ENCODE measurements at regions not wholly inside any gene's neighbourhood (a gene's known extent, or its start where the extent isn't known, plus 50 kb on each side); places are given as distances from the start of the nearest gene placed in this dataset.

- TF ChIP-seq EZH2 (IDR thresholded peaks at IDR 0.05) (no peak), YY1 (IDR thresholded peaks at IDR 0.05; ENCODE audit: extremely low read depth, insufficient replicate concordance, low read depth, low read length) (no peak)
Measured at GRCh38 chr13:103351035-103351828, 285.0 kb upstream of the SLC10A2 start (continued).

GRCh38 chr13:103350147-103350546 is 283.9 kb upstream of the SLC10A2 start:
- no peaks in the 10 kb centered on the region for H4K20me1 ChIP-seq (ENCODE audit: insufficient read depth)
- ChIA-PET POLR2A (no interaction called here), CTCF (no interaction called here), RAD21 (ENCODE audit: low non-redundant PET in 1 of 2, low total read pairs in 2 of 2, uncharacterized antibody in 2 of 2, unreplicated experiment in 2 of 2) (no interaction called here)
- H3K9me2 ChIP-seq (ENCODE audit: insufficient read depth), result no peaks in the 10 kb centered on the region
- H3K9ac ChIP-seq (ENCODE audit: low read length), result no peak overlapping the region
- H3K27ac ChIP-seq (ENCODE audit: low read depth, low read length), result no peak overlapping the region
- H3K4me3 ChIP-seq (replicated peaks in 1 of 2; ENCODE audit: low read depth in 1 of 2, low read length in 2 of 2), result no peak overlapping the region
- no peak for ATAC-seq
- H3K27me3 ChIP-seq (ENCODE audit: insufficient read depth, low read length), result no peaks in the 10 kb centered on the region
- H3K9me3 ChIP-seq (ENCODE audit: control insufficient read depth in 1 of 2, insufficient read depth in 1 of 2, low read depth in 1 of 2, low read length in 2 of 2), result no peaks in the 10 kb centered on the region; a peak in 2 of 4 replicates
- intact Hi-C loops (cut with micrococcal nuclease), result no loop called here
- no peak overlapping the region for H3K4me2 ChIP-seq (ENCODE audit: low read length)
- H3K79me2 ChIP-seq (ENCODE audit: insufficient read depth, low read length), result no peaks in the 10 kb centered on the region
- H3K36me3 ChIP-seq (ENCODE audit: control insufficient read depth in 1 of 2, insufficient read depth in 2 of 2, low read length in 2 of 2), result no peaks in the 10 kb centered on the region; a peak in 1 of 4 replicates
- DNase-seq (ENCODE audit: low read depth, low spot score), result no peak
- no TSS peak for BruUV-seq (replicated peaks)
- H2AFZ ChIP-seq (ENCODE audit: low read depth, low read length, poor library complexity, severe bottlenecking), result no peak overlapping the region
- H3K4me1 ChIP-seq (ENCODE audit: control insufficient read depth in 1 of 2, insufficient read depth in 2 of 2, low read length in 2 of 2), result peaks cover 0 to 12% of the 10 kb centered on the region in 2 experiments; a peak in 1 of 4 replicates
- TF ChIP-seq EGR1 (IDR thresholded peaks at IDR 0.05; ENCODE audit: low read depth), result no peak
- TF ChIP-seq CBX3 (IDR thresholded peaks at IDR 0.05; ENCODE audit: low read depth), result no peak
- TF ChIP-seq CTCF (IDR thresholded peaks at IDR 0.05 in 2 of 3, conservative IDR thresholded peaks at IDR 0.05 in 1 of 3; ENCODE audit: borderline replicate concordance in 1 of 3, insufficient read depth in 1 of 3, low read depth in 2 of 3, low read length in 2 of 3), result no peak
- no peak for TF ChIP-seq JUND (IDR thresholded peaks at IDR 0.05)
- no peak for TF ChIP-seq ZBTB33 (IDR thresholded peaks at IDR 0.05; ENCODE audit: extremely low read depth, insufficient replicate concordance, low read length)
- TF ChIP-seq SIN3A (IDR thresholded peaks at IDR 0.05; ENCODE audit: low read depth), result no peak
- no peak for TF ChIP-seq ELF1 (IDR thresholded peaks at IDR 0.05; ENCODE audit: borderline replicate concordance, low read depth)
- no peak for TF ChIP-seq SP1 (IDR thresholded peaks at IDR 0.05; ENCODE audit: low read depth)
- no peak for TF ChIP-seq MAX (IDR thresholded peaks at IDR 0.05)
- no peak for TF ChIP-seq ATF3 (IDR thresholded peaks at IDR 0.05)
- TF ChIP-seq REST (IDR thresholded peaks at IDR 0.05; ENCODE audit: low read depth), result no peak
- TF ChIP-seq YY1 (IDR thresholded peaks at IDR 0.05; ENCODE audit: extremely low read depth, insufficient replicate concordance, low read depth, low read length), result no peak
- no peak for TF ChIP-seq TCF7L2 (IDR thresholded peaks at IDR 0.05; ENCODE audit: borderline replicate concordance, extremely low read depth, insufficient read depth, insufficient read length)
- no peak for TF ChIP-seq RAD21 (IDR thresholded peaks at IDR 0.05; ENCODE audit: low read depth)
- TF ChIP-seq EZH2 (IDR thresholded peaks at IDR 0.05), result no peak
- no peak for TF ChIP-seq EZH2phosphoT487 (IDR thresholded peaks at IDR 0.05; ENCODE audit: borderline replicate concordance)
- no peak for TF ChIP-seq SRF (IDR thresholded peaks at IDR 0.05; ENCODE audit: low read depth)

All from HCT116 (cell line).